NCI-H526 (cell line): ENCODE measurements at regions not wholly inside any gene's neighbourhood (a gene's known extent, or its start where the extent isn't known, plus 50 kb on each side); places are given as distances from the start of the nearest gene placed in this dataset.
"Not testable (repeated sequence)": the region's sequence is repeated elsewhere in the genome, so short reads cannot be mapped to it uniquely, and the experiment has no call there.

ENCODE experiments used
- DNase-seq, 2 experiments: peaks; one replicate each; lab custom pipeline; 2025; lab: John Stamatoyannopoulos, UW

DNA sequence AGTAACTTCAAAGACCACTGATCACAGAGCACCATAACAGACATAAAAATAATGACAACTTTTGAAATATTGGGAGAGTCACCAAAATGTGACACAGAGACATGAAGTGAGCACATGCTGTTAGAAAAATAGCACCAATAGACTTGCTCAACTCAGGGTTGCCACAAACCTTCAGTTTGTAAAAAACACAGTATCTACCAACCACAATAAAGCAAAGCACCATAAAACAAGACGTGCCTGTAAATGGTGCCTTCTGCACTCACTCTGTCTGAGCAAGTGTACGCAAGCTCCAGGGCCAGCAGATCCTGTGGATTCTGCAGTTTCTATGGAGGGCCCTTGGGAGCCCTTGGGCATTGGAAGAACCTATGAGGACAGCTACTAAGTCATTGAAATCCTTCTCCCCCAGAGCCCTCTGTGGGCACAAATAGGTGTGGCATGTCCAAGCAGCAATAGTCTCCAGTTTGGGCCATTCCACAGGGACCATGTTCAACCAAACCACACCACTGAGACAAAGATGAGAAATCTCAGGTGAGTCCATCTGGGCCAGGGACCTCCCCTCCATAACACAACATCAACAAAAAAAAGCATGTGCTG is 116.9 kb upstream of the RAB4A start:
- no peak for DNase-seq

DNA sequence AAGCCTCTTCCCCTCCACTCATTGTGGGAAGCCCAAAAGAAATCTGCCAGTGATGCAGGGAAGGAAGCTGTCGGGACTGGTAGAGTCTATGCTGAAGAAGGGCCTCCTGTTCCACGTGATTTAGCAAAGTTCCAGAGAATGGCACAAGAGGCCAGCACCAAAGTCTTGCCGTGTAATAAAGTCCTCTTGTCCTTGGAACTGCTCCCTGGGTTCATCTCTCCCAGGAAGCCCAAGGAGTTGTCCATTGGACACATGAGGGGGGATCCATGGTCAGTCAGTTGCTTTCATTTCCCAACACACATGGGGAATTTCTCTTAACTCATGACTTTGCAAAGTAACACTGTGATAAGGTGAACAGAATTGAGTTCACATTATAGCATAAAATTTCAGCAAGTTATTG is 116.1 kb upstream of the RAB4A start:
- no peak for DNase-seq

DNA sequence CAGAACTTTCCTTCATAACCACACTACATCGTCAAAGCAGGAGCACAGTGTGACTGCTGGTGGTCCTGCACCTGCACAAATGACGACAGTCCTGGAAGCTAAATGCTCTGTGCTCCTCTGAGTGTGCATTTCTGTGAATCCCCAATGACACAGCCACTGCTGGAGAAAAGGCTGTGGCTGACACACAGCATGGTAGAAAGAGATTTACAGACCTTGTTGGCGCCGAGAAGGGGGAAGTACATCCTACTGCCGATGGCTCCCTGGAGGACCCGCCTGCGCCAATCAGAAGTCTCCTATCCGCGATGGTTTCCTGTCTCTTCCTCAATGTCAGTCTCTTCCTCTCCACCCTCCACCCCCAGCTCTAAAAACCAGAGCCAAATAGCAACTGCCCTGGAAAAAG is 115.4 kb upstream of the RAB4A start:
- DNase-seq = no peak

DNA sequence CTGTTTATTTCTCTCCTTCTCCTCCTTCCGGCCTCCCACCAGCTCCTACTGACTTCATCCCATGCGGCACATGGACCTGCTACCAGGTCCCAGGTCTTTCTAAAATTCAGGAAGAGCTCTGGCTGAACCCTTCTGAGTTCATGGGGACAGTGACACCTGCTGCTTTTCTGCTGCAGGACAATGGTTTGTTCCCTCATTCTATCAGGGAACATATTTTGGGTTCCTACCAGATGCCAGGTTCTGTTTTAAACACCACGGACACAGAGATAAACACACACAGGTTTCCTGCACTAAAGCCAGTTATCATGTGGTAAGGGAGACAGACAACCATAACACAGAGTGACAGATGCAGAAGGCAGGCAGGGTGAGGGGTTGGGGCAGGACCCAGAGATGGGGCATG is 114.0 kb upstream of the RAB4A start:
- peak in 1 of 2 experiments; percentile 40 for DNase-seq

DNA sequence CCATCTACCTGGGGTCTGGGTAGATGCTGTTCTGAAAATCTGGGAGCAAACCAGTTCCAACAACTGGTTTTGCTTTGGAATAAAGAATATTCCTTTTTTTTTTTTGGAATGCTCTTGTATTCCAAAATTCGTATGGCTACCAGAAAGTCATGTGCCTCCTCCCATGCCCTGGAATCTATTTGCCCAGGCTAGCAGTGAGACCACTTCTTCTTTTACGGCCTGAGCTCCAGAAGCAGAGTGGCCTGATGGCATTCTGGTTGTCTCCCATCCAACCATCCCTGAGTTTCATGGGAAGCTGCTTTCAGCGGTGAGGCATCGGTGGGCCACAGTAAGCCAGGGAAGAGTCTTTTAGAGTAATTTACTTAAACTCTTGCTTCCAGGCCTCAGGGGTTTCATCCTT is 113.4 kb upstream of the RAB4A start:
- no peak for DNase-seq

DNA sequence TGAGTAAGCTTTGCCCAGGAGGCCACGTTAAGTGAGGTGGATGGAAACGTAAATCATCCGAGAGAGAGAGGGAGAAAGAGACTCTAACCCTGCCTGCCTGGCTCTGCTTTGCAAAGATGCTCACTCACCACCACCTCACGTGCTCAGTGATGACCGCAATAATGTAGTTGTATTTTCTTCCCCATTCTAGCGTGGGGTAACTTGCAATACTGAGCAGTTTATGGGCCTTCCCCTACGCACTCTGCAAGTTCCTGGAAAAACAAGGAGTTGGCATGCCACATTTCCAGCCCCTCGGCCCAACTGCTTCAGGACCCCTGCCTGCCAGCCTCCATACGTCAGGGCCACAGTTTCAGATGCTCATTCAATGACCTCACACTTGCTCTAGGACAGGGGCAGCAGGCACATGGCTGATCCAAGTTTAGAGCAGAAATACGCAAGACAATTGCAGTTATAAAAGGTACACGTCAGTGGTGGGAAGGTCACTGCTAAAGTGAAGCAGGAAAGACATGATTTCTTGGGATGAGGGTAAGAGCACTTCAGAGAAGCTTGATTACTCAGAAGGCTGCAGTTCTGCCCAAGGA is 112.5 kb upstream of the RAB4A start:
- no peak for DNase-seq

DNA sequence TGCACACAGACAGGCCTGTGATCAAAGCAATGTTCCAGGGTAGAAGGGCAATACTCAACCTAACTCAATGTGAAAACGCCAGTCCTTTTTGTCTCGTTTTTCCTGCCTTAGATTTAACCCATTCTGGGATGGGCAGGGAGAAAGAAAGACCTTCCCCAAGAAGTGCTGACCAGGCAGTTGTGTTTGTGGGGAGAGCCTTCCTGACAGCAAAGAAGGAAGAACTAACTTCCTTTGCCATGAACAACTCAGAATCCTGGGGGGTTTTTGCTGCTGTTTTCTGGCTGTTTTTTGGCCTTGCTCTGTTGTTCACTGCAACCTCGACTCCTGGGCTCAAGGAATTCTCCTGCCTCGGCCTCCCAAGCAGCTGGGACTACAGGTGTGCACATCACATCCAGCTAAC is 112.0 kb upstream of the RAB4A start:
- DNase-seq = no peak

DNA sequence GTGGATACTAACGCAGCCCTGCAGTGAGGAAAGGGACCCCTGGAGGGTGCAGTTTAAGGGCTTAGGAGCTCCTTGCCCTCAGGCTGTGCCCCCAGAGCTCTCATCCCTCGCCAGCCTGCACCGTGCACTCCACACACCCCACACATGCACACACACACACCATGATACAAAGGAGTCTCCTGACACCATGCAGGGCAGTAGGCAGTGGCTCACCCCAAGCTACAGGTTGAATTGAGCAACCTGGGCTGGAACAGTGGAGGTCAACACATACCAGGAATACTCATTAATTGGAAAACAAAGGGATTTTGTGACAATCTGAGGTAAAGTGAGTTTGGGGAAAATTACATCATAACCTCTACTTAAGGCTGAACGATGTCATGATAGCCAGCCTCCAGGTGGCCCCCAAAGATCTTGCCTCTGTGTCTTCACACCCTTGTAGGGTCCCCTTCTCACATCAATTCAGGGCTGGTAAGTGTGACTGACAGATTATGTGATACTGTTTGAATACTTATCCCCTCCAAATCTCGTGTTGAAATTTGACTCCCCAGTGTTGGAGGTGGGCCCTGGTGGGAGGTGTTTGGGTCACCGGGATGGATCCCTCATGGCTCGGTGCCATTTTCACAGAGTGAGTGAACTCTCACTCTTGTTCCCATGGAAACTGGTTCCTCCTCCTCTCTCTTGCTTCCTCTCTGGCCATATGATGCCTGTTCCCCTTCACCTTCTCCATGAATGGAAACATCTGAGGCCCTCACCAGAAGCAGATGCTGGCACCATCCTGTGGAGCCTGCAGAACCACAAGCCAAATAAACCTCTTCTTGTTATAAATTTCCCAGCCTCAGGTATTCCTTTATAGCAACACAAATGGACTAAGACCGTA is 111.0 kb upstream of the RAB4A start:
- DNase-seq = no peak

DNA sequence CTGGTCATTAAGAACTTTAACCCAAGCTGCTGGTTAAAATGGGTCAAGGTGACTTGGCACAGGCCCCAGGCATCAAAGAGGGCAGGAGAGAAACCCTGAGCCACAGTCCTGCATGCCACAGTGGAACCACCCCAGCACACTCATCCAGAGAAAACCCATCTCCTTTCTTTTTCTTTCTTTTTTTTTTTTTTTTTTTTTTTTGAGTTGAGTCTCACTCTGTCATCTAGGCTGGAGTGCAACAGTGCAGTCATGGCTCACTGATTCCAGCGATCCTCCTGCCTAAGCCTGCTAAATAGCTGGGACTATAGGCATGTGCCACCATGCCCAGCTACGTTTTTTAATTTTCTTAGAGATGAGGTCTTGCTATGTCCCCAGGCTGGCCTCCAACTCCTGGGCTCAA is 109.2 kb upstream of the RAB4A start:
- peak in 1 of 2 experiments; percentile 19 for DNase-seq

DNA sequence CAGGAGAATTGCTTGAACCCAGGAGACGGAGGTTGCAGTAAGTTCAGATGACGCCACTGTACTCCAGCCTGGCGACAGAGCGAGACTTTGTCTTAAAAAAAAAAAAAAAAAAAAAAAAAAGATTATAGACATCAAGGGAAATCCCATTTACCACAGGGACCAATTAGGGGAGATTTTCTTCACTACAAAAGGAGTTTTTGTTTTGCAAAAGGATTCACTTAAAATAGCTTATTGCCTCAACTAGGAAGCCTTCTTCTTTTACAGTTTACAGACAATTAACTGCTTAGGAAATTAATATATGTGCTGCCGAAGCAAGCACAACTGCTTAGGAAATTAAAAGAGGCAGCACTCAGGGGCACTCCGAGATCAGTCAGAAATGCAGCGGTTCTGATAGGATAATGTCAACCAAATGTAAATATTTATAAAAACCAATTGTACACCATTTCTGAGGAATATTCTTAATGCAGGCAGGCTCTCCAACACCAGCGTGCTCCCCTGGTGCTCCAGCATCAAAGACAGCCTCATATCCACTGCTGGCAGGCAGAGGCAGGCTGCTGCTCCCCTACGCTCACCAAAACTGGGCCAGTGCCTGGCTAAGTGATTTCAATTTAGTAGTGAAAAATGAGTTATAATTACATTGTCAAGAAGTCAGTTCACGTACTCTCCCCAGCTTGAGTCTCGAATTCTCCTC is 107.9 kb upstream of the RAB4A start:
- DNase-seq = no peak

DNA sequence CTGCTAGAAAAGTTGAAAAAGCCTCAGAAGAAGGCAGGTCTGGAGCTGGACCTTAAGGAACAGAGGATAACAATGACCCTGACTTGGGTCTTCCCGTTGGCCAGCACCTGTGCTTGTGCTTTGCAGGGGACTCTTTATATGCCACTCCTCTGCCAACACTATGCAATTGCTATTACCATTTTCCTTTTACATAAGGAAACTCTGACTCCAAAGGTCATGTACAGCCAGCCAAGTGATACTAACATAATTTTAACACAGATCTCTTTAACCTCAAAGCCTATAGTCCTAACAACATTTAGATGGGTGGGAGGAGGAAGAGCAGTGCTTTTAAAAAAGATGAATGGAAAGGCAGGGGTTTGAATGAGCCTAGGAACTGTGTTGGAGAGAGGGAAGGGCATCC is 106.6 kb upstream of the RAB4A start:
- DNase-seq = no peak

DNA sequence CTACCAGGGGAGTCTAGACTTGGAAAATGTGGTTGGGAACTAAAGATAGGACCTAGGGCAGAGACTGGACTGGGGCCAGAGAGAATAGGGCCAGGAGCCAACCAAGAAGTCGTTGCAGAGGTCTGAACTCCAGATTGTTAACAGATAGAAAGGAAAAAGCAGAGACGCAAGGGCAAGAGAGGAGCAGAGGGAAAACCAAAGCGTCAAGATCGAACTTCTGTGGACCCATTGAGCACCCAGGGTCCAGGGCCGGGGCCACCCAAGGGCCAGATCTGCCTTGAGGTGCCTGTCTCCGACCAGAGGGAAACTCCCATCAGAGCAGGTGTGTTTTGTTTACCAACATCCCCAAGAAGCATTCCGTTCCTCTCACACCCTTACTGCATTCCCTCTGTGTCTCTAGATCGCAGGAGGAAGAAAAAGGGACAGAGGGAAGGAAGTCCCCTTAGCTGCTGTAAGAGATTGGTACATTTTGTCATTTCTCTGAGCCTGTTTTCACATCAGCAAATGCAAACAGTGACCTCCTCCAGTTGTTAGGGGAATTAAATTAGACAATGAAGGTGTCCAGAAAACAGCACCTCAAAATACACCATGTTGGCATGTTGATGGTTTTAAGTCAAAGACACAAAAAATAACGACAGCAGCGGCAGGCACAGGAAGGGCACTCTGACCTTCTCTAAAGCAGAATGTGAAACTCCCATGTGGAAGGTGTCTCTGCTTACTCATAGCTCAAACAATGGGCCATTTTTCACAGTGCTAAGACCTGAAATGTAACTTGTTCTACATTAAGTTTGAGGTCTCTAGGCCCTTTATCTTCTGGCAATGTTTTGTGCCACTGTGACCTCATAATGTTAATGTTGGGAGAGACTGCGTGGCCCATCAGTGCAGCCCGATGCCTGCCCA is 105.8 kb upstream of the RAB4A start:
- DNase-seq = no peak

DNA sequence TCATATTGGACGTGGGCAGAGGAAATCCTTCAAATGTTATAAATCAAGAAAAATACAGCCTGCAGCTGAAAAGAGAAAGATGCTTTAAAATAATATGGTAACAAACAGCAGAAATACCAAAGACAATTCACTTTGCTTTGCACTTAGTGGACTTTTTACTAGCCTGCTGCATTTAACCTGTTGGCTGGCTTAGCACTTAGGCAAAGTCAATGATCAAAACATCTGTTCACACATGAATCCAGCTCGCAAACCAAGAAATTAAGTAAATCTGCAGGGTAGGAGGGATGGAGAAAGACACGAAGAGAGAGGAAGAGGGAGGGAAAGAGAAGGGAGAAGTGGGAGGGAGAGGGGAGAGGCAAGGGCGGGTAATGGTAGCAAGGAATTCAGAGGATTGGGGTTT is 103.6 kb upstream of the RAB4A start:
- no peak for DNase-seq

DNA sequence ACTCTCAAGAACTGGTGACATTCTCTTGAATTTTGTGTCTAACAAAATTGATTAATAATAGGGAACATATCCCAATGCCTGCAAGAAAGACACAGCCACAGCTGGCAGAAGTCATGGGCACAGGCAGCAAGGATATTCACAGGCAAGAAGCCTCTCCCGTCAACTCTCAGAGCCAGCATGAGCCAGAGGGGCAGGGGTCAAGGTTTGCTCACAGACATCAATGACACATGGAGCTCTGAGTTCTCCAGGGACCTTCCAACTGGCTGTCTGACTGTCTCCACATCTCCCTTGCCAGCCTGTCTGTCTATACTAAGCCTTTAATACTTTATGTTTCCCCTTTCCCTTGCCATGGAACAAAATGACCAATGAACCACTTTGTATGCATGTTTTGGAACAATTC is 101.5 kb upstream of the RAB4A start:
- no peak for DNase-seq

DNA sequence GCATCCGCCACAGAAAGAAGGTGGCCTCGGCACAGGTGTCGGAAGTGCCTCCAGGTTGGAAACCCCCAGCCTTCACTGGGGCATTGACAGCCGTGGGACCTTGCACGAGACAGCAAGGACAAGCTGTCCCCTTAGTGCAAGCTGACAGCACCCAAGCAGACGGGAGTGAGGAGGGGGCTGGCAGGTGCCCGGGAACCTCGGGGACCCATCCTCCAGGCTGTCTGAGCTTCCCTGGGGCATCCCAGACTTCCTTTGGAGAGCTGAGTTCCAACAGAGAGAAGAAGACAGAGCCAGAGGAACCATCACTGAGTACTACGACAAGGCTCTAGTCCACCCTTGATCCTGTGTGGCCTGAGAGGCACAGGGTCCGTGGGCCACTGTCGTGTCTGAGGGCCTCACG is 100.6 kb upstream of the RAB4A start:
- DNase-seq = no peak

DNA sequence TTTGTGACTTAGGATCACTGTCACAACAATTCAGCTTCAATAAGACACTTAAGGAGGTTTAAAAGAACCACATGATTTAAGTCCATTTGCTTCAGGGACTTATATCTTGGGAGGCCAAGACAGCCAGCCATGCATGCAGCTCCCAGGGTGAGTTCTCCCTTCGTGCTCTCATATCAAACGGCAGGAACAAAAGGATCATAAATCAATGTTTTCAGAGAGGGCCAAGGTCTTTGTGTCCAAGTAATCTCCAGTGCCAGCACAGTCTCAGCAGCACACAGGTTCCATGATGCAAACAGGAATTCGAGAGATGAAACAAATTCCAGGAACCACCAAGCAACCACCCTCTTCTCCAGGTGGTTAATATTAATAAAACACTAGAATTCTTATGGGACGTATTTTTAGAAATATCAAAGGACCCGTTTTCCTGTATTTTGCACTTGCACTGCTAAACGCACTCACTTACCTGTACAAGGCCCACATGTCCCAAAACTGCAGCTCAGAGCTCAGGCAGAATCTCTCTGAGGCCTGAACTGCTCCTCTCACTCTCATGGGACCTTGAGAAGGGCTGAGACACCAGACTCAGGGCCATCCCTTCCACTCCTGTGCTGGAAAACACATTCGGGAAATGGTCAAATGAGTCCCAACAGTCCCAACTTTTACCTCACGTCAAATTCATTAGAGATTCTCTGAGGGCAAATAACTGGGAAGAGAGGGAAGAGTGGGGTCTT is 100.0 kb upstream of the RAB4A start:
- no peak for DNase-seq

DNA sequence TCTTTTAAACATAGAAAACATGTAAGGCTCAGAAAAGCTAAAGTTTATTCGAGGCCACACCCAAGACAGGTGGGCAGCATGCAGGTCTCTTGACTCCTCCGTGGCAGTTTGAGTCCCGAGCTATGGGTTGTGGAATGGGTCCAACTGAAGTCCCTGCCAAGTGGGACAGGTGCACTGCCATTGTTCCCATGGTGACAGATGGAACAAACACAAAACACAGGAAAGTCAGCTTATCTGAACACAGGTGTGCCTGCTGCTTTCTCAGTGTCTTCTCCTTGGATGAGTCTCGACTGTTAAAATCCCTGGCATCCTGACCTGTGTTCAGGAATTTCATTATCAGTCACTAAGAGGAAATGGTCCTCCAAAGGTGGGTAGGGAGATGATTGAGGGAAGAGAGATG is 99.0 kb upstream of the RAB4A start:
- DNase-seq = peak in 1 of 2 experiments; percentile 12

DNA sequence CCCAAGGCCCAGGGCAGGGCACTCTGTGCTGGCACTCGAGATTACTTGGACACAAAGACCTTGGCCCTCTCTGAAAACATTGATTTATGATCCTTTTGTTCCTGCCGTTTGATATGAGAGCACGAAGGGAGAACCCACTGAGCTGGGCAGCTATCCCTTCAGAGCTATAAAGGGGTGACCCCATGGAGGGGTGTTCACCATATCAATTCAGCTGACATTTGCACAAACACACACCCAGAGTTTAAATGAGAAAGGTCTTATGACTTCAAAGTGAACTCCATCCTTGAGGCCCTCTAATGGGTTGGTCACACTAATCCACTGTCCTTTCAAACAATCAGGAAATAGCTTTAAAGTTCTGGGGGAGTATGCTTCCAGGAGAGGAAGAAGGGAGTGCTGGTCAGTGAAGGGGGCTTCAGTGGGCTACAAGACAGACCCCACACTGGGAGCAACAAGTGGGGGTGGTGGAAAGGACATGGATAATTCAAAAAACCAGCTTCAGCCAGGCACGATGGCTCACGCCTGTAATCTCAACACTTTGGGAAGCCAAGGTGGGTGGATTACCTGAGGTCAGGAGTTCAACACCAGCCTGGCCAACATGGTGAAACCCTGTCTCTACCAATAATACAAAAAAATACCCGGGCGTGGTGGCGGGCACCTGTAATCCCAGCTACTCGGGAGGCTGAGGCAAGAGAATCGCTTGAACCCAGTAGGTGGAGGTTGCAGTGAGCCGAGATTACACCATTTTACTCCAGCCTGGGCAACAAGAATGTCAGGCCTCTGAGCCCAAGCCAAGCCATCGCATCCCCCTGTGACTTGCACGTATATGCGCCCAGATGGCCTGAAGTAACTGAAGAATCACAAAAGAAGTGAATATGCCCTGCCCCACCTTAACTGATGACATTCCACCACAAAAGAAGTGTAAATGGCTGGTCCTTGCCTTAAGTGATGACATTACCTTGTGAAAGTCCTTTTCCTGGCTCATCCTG is 97.1 kb upstream of the RAB4A start:
- DNase-seq = not testable (repeated sequence)

DNA sequence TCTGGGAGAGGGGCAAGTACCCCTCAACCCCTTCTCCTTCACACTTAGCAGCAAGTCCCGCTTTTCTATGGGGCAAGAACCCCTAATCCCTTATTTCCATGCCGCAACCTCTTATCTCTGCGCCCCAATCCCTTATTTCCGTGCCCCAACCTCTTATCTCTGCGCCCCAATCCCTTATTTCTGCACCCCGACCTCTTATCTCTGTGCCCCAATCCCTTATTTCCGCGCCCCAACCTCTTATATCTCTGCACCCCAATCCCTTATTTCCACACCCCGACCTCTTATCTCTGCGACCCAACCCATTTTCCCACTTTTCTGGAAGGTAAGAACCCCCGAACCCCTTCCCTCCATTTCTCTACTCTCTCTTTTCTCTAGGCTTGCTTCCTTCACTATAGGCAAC is 95.6 kb upstream of the RAB4A start:
- not testable (repeated sequence) for DNase-seq

DNA sequence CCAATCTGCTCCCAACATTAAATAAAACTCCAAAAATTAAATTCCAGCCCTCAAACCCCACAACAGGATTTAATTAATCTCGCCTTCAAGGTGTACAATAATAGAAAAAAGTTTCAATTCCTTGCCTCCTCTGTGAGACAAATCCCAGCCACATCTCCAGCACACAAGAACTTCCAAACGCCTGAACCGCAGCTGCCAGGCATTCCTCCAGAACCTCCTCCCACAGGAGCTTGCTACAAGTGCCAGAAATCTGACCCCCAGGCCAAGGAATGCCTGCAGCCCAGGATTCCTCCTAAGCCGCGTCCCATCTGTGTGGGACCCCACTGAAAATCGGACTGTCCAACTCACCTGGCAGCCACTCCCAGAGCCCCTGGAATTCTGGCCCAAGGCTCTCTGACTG is 94.5 kb upstream of the RAB4A start:
- DNase-seq = not testable (repeated sequence)
